ENCODE measurements at regions not wholly inside any gene's neighbourhood (a gene's known extent, or its start where the extent isn't known, plus 50 kb on each side); places are given as distances from the start of the nearest gene placed in this dataset.

GRCh38 chr3:110184536-110184935 is 847.2 kb upstream of the DPPA4 start:
- TF ChIP-seq POLR2A (IDR thresholded peaks at IDR 0.05; ENCODE audit: low read depth, low read length) (no peak), POLR2AphosphoS5 (IDR thresholded peaks at IDR 0.05; ENCODE audit: low read depth, low read length) (no peak), TAF1 (IDR thresholded peaks at IDR 0.05; ENCODE audit: borderline replicate concordance, low read depth, low read length) (no peak)

Data from GM12892 (cell line).